ENCODE measurements at regions not wholly inside any gene's neighbourhood (a gene's known extent, or its start where the extent isn't known, plus 50 kb on each side); places are given as distances from the start of the nearest gene placed in this dataset.
A peak's percentile ranks its signal among the peaks of the same experiment; 100 is the strongest.

- DNase-seq, result no peak
- WGBS, 2 experiments (ENCODE audit: low coverage in 1 of 2, low lambda C conversion rate in 2 of 2, missing lambda C conversion rate in 2 of 2), result 86 to 89% methylated on average over 17 of the region's 17 CpGs
- H3K36me3 ChIP-seq (ENCODE audit: low read depth), result no peaks in the 10 kb centered on the region
- TF ChIP-seq EZH2phosphoT487 (IDR thresholded peaks at IDR 0.05; ENCODE audit: insufficient read depth, low read depth) (no peak), EZH2 (IDR thresholded peaks at IDR 0.05; ENCODE audit: insufficient read depth, poor library complexity, severe bottlenecking) (no peak)
- no peaks in the 10 kb centered on the region for H3K27me3 ChIP-seq (replicated peaks; ENCODE audit: insufficient read depth)
- no peaks in the 10 kb centered on the region for H3K9me2 ChIP-seq (ENCODE audit: insufficient read depth)
- peaks cover 8% of the 10 kb centered on the region; the same call in 1 of the 2 replicates for H3F3A ChIP-seq (ENCODE audit: insufficient read depth)
- no peak overlapping the region for H3K4me3 ChIP-seq
- no peak overlapping the region for H2AFZ ChIP-seq
- no peak overlapping the region for H3K27ac ChIP-seq
- in situ Hi-C loops (cut with MboI), result no loop called here
- no peaks in the 10 kb centered on the region for H3K79me2 ChIP-seq (ENCODE audit: insufficient read depth)
- peaks cover 12% of the 10 kb centered on the region for H3K4me1 ChIP-seq (ENCODE audit: insufficient read depth)
- H3K9me3 ChIP-seq (ENCODE audit: low read depth), result no peaks in the 10 kb centered on the region
- H3K4me2 ChIP-seq (ENCODE audit: unreplicated experiment), result no peak overlapping the region
- H3K9ac ChIP-seq, result no peak overlapping the region
- no peaks in the 10 kb centered on the region for H4K20me1 ChIP-seq (ENCODE audit: insufficient read depth)
These were observed 210.6 kb upstream of the CDYL start for GRCh38 chr6:4565301-4566250.

- H2AFZ ChIP-seq, result no peak overlapping the region
- H3K9ac ChIP-seq, result no peak overlapping the region
- in situ Hi-C loops (cut with MboI), result no loop called here
- no peaks in the 10 kb centered on the region for H3K36me3 ChIP-seq (ENCODE audit: low read depth)
- H3K9me2 ChIP-seq (ENCODE audit: insufficient read depth), result no peaks in the 10 kb centered on the region
- H3K4me1 ChIP-seq (ENCODE audit: insufficient read depth), result peaks cover 12% of the 10 kb centered on the region
- DNase-seq, result peak; percentile 12
- no peak overlapping the region for H3K4me2 ChIP-seq (ENCODE audit: unreplicated experiment)
- H4K20me1 ChIP-seq (ENCODE audit: insufficient read depth), result no peaks in the 10 kb centered on the region
- H3K27ac ChIP-seq, result no peak overlapping the region
- H3F3A ChIP-seq (ENCODE audit: insufficient read depth), result peaks cover 8% of the 10 kb centered on the region; the same call in 1 of the 2 replicates
- no peaks in the 10 kb centered on the region for H3K27me3 ChIP-seq (replicated peaks; ENCODE audit: insufficient read depth)
- no peak overlapping the region for H3K4me3 ChIP-seq
- H3K79me2 ChIP-seq (ENCODE audit: insufficient read depth), result no peaks in the 10 kb centered on the region
- WGBS, 2 experiments (ENCODE audit: low coverage in 1 of 2, low lambda C conversion rate in 2 of 2, missing lambda C conversion rate in 2 of 2), result 45 to 47% methylated on average over 6 of the region's 6 CpGs
- no peak for TF ChIP-seq EZH2phosphoT487 (IDR thresholded peaks at IDR 0.05; ENCODE audit: insufficient read depth, low read depth)
- no peak for TF ChIP-seq EZH2 (IDR thresholded peaks at IDR 0.05; ENCODE audit: insufficient read depth, poor library complexity, severe bottlenecking)
- H3K9me3 ChIP-seq (ENCODE audit: low read depth), result no peaks in the 10 kb centered on the region
These were observed 211.4 kb upstream of the CDYL start for GRCh38 chr6:4564801-4565271.

- WGBS, 2 experiments (ENCODE audit: low coverage in 1 of 2, low lambda C conversion rate in 2 of 2, missing lambda C conversion rate in 2 of 2), result 83 to 88% methylated on average over 4 of the region's 4 CpGs
These were observed 212.3 kb upstream of the CDYL start for GRCh38 chr6:4563877-4564276.

GRCh38 chr6:4563156-4563555 lies 213.0 kb upstream of the CDYL start:
- Histone ChIP-seq H3F3A (ENCODE audit: insufficient read depth) (peaks cover 8% of the 10 kb centered on the region; the same call in 1 of the 2 replicates), H3K36me3 (ENCODE audit: low read depth) (no peaks in the 10 kb centered on the region), H3K27me3 (replicated peaks; ENCODE audit: insufficient read depth) (no peaks in the 10 kb centered on the region), H3K79me2 (ENCODE audit: insufficient read depth) (no peaks in the 10 kb centered on the region), H3K27ac (no peak overlapping the region), H3K9me3 (ENCODE audit: low read depth) (no peaks in the 10 kb centered on the region), H3K9ac (no peak overlapping the region), H2AFZ (no peak overlapping the region), H3K4me1 (ENCODE audit: insufficient read depth) (peaks cover 12% of the 10 kb centered on the region), H3K9me2 (ENCODE audit: insufficient read depth) (no peaks in the 10 kb centered on the region), H4K20me1 (ENCODE audit: insufficient read depth) (no peaks in the 10 kb centered on the region), H3K4me2 (ENCODE audit: unreplicated experiment) (no peak overlapping the region), H3K4me3 (no peak overlapping the region)
- no peak for TF ChIP-seq EZH2 (IDR thresholded peaks at IDR 0.05; ENCODE audit: insufficient read depth, poor library complexity, severe bottlenecking)
- no peak for TF ChIP-seq EZH2phosphoT487 (IDR thresholded peaks at IDR 0.05; ENCODE audit: insufficient read depth, low read depth)
- no peak for DNase-seq
- 79 to 80% methylated on average over 5 of the region's 5 CpGs for WGBS, 2 experiments (ENCODE audit: low coverage in 1 of 2, low lambda C conversion rate in 2 of 2, missing lambda C conversion rate in 2 of 2)
- in situ Hi-C loops (cut with MboI), result no loop called here

More at GRCh38 chr6:4563877-4564276, 212.3 kb upstream of the CDYL start:
- H3K27me3 ChIP-seq (replicated peaks; ENCODE audit: insufficient read depth), result no peaks in the 10 kb centered on the region
- H3K9me2 ChIP-seq (ENCODE audit: insufficient read depth), result no peaks in the 10 kb centered on the region
- H2AFZ ChIP-seq, result no peak overlapping the region
- no peak for DNase-seq
- H3K79me2 ChIP-seq (ENCODE audit: insufficient read depth), result no peaks in the 10 kb centered on the region
- peaks cover 12% of the 10 kb centered on the region for H3K4me1 ChIP-seq (ENCODE audit: insufficient read depth)
- no peaks in the 10 kb centered on the region for H4K20me1 ChIP-seq (ENCODE audit: insufficient read depth)
- in situ Hi-C loops (cut with MboI), result no loop called here
- H3K9me3 ChIP-seq (ENCODE audit: low read depth), result no peaks in the 10 kb centered on the region
- H3K27ac ChIP-seq, result no peak overlapping the region
- no peaks in the 10 kb centered on the region for H3K36me3 ChIP-seq (ENCODE audit: low read depth)
- no peak overlapping the region for H3K4me3 ChIP-seq
- peaks cover 8% of the 10 kb centered on the region; the same call in 1 of the 2 replicates for H3F3A ChIP-seq (ENCODE audit: insufficient read depth)
- no peak overlapping the region for H3K9ac ChIP-seq
- no peak overlapping the region for H3K4me2 ChIP-seq (ENCODE audit: unreplicated experiment)
- TF ChIP-seq EZH2 (IDR thresholded peaks at IDR 0.05; ENCODE audit: insufficient read depth, poor library complexity, severe bottlenecking) (no peak), EZH2phosphoT487 (IDR thresholded peaks at IDR 0.05; ENCODE audit: insufficient read depth, low read depth) (no peak)

Measured in GM23248 (cell line).